Thymus (tissue), 11 donors: ENCODE measurements at regions not wholly inside any gene's neighbourhood (a gene's known extent, or its start where the extent isn't known, plus 50 kb on each side); places are given as distances from the start of the nearest gene placed in this dataset.
"Not testable (repeated sequence)": the region's sequence is repeated elsewhere in the genome, so short reads cannot be mapped to it uniquely, and the experiment has no call there.

Experiments used
- DNase-seq, 9 donors: peaks; one replicate each; pipeline ENCODE4 v3.0.0-alpha.2; 2013; ENCODE audit warnings: low spot score in 9 of 9, low read depth in 6 of 9, missing footprints in 1 of 9
- H3K27ac ChIP-seq, 2 donors: one replicate each; pipeline ENCODE4 v1.5.1; 2013; ENCODE audit warnings: control low read depth in 1 of 2, low read depth in 1 of 2, low read length in 1 of 2, mild to moderate bottlenecking in 1 of 2, moderate library complexity in 1 of 2
- H3K27me3 ChIP-seq, 2 donors: one replicate each; pipeline ENCODE4 v1.5.1; 2013; ENCODE audit warnings: low read length in 1 of 2; ENCODE audit not compliant: control insufficient read depth in 2 of 2, insufficient read depth in 1 of 2
- H3K36me3 ChIP-seq, 2 donors: one replicate each; pipeline ENCODE4 v1.5.1; 2013; ENCODE audit warnings: low read length in 1 of 2, mild to moderate bottlenecking in 1 of 2, moderate library complexity in 1 of 2; ENCODE audit not compliant: control insufficient read depth in 2 of 2, insufficient read depth in 2 of 2
- H3K4me1 ChIP-seq, 2 donors: one replicate each; pipeline ENCODE4 v1.5.1; 2013; ENCODE audit warnings: low read length in 2 of 2; ENCODE audit not compliant: control insufficient read depth in 2 of 2, insufficient read depth in 2 of 2
- H3K4me3 ChIP-seq, 2 donors: one replicate each; pipeline ENCODE4 v1.5.1; 2013; ENCODE audit warnings: low read length in 2 of 2, control low read depth in 1 of 2, mild to moderate bottlenecking in 1 of 2
- H3K9me3 ChIP-seq, 2 donors: one replicate each; pipeline ENCODE4 v1.5.1; 2013; ENCODE audit warnings: low read length in 1 of 2, mild to moderate bottlenecking in 1 of 2; ENCODE audit not compliant: control insufficient read depth in 2 of 2, insufficient read depth in 1 of 2
- WGBS: extraction: QIAGEN DNeasy Blood & Tissue Kit; methylation state at CpG from one replicate; pipeline ENCODE4 v1.1.7; 2013; 5-methylcytosine and 5-hydroxymethylcytosine counted together
- donor health status: healthy.

DNA sequence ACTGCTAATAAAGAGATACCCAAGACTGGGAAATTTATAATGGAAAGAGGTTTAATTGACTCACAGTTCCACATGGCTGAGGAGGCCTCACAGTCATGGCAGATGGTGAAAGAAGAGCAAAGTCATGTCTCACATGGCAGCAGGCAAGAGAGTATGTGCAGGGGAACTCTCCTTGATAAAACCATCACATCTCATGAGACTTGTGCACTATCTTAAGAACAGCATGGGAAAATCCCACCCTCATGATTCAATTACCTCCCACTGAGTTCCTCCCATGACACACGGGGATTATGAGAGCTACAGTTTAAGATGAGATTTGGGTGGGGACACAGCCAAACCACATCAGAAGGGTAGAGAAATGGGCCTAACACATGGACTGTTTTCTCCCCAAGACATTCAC lies 156.3 kb downstream of the CCDC71L start:
- H3K4me3 ChIP-seq = no peak overlapping the region
- no peaks in the 10 kb centered on the region for H3K27me3 ChIP-seq
- no peaks in the 10 kb centered on the region for H3K9me3 ChIP-seq
- H3K27ac ChIP-seq = no peak overlapping the region
- 90% methylated on average over 1 of the region's 1 CpG for WGBS
- DNase-seq = no peak
- H3K4me1 ChIP-seq = peaks cover 0 to 4% of the 10 kb centered on the region in 2 donors
- H3K36me3 ChIP-seq = no peaks in the 10 kb centered on the region

GRCh38 chr7:106504207-106504606 lies 156.8 kb downstream of the CCDC71L start:
- no peak for DNase-seq
- H3K4me3 ChIP-seq = no peak overlapping the region
- WGBS = 95% methylated on average over 3 of the region's 3 CpGs

GRCh38 chr7:106503626-106504025 lies 157.3 kb downstream of the CCDC71L start:
- no peak for DNase-seq
- H3K27ac ChIP-seq = no peak overlapping the region
- H3K9me3 ChIP-seq = no peaks in the 10 kb centered on the region
- H3K36me3 ChIP-seq = no peaks in the 10 kb centered on the region
- WGBS = 97% methylated on average over 3 of the region's 3 CpGs
- H3K27me3 ChIP-seq = no peaks in the 10 kb centered on the region
- H3K4me3 ChIP-seq = no peak overlapping the region
- H3K4me1 ChIP-seq = peaks cover 0 to 4% of the 10 kb centered on the region in 2 donors

More at GRCh38 chr7:106504207-106504606, 156.8 kb downstream of the CCDC71L start:
- H3K4me1 ChIP-seq = peaks cover 0 to 4% of the 10 kb centered on the region in 2 donors
- no peaks in the 10 kb centered on the region for H3K9me3 ChIP-seq
- H3K36me3 ChIP-seq = no peaks in the 10 kb centered on the region
- H3K27me3 ChIP-seq = no peaks in the 10 kb centered on the region
- H3K27ac ChIP-seq = no peak overlapping the region

DNA sequence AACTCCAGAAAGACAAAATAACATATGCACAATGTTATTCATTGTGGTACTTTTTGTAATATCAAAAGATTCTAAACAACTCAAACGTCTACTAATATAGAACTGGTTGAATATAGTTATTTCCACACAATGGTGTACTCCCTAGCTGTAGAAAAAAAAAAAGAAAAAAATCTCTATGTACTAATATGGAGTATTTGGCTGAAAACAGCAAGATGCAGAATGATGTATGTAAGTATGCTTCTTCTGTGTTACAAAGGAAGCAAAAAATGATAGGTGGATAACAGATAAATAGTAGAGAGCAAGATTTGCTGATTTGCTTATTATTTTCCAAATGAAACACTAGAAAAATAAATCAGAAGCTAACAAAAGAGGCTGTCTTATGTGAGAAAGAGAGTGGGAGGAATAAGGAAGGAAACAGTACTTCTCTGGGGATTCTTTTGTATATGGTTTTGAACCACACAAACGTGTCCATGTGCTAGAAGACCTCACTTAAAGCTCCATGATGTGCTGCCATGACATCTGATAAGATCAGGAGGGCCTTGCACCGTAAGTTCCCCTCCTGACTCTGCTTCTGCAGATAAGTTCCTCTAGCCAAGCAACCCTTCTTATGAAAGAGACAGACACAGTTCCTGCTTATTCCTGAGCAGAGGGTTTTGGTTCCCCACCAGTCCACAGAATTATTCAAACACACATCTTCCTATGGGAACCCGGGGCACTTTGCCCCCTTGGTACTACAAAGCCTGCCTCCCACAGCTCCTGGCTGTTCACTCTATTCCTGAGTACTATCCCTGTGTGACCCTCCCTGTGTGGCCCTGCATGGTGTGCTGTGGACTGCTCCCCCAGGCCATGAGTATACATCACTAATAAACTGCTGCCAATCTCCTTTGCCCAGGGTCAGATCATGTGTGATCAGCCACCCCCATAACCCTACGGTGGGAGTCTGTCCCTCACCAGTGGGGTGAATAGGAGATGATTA lies 159.1 kb downstream of the CCDC71L start:
- H3K27ac ChIP-seq = no peak overlapping the region
- H3K27me3 ChIP-seq = no peaks in the 10 kb centered on the region
- H3K4me3 ChIP-seq = no peak overlapping the region
- 51% methylated on average over 5 of the region's 5 CpGs for WGBS
- H3K36me3 ChIP-seq = no peaks in the 10 kb centered on the region
- H3K4me1 ChIP-seq = no peaks in the 10 kb centered on the region
- H3K9me3 ChIP-seq = no peaks in the 10 kb centered on the region
- no peak for DNase-seq

DNA sequence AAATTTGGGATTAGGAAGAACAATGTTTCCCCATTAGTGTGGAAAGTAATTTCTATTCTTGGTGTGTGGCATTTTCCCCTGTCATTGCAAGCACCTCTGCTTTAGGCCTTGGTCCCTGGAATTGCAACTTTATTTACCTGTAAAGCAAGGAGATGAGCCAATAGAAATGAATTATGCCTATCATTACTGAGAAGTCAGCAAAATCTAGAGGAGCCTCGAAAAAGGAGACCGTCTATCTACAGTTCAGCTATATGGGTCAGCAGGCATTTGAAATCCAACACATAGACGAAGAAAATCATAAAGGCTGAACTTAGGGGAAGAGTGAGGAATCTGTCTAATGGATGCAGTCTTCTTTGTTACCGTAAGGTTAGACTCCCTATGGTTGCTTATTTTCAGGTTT lies 161.1 kb downstream of the CCDC71L start:
- H3K27me3 ChIP-seq = no peaks in the 10 kb centered on the region
- WGBS = 98% methylated on average over 4 of the region's 4 CpGs

GRCh38 chr7:106498005-106498404 lies 163.0 kb downstream of the CCDC71L start:
- H3K27ac ChIP-seq, H3K4me1 ChIP-seq, H3K4me3 ChIP-seq, H3K9me3 ChIP-seq, H3K36me3 ChIP-seq, H3K27me3 ChIP-seq, DNase-seq: not testable (repeated sequence)
- WGBS = 94% methylated on average over 2 of the region's 2 CpGs

More for the DNA sequence above, 161.1 kb downstream of the CCDC71L start:
- Histone ChIP-seq H3K4me1 (no peaks in the 10 kb centered on the region), H3K36me3 (no peaks in the 10 kb centered on the region), H3K9me3 (no peaks in the 10 kb centered on the region), H3K27ac (no peak overlapping the region), H3K4me3 (no peak overlapping the region)
- DNase-seq = no peak

- 90% methylated on average over 9 of the region's 9 CpGs for WGBS
- H3K36me3 ChIP-seq = no peaks in the 10 kb centered on the region
- no peaks in the 10 kb centered on the region for H3K27me3 ChIP-seq
- H3K4me3 ChIP-seq = no peak overlapping the region
- H3K9me3 ChIP-seq = peaks cover 0 to 3% of the 10 kb centered on the region in 2 donors
- H3K27ac ChIP-seq = no peak overlapping the region
- no peaks in the 10 kb centered on the region for H3K4me1 ChIP-seq
- no peak for DNase-seq
These were observed 167.8 kb downstream of the CCDC71L start for GRCh38 chr7:106493041-106493731.

GRCh38 chr7:106488465-106488864 lies 172.5 kb downstream of the CCDC71L start:
- DNase-seq = no peak
- Histone ChIP-seq H3K4me1 (no peaks in the 10 kb centered on the region), H3K4me3 (no peak overlapping the region), H3K9me3 (peaks cover 0 to 3% of the 10 kb centered on the region in 2 donors), H3K36me3 (no peaks in the 10 kb centered on the region), H3K27ac (no peak overlapping the region), H3K27me3 (no peaks in the 10 kb centered on the region)
- 79% methylated on average over 5 of the region's 5 CpGs for WGBS

DNA sequence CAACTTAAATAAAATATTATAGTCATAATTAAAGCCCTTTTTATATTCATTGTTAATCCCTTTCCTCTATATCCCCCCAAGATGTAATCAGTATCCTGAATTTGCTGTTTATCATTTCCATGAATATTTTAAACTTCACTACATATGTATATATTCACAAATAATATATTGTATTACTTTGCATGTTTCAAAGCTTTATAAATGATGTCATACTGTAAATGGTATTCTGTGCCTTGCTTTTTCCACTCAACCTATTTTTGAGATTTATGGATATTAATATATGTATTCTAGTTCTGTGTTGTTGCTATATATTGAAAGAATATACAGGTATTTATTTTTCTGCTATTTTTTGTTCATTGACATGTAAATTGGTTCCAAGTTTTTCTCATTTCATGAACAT lies 173.1 kb downstream of the CCDC71L start:
- H3K27ac ChIP-seq = no peak overlapping the region
- peaks cover 0 to 3% of the 10 kb centered on the region in 2 donors for H3K9me3 ChIP-seq
- no peak overlapping the region for H3K4me3 ChIP-seq
- H3K36me3 ChIP-seq = no peaks in the 10 kb centered on the region
- DNase-seq = no peak
- no peaks in the 10 kb centered on the region for H3K27me3 ChIP-seq
- H3K4me1 ChIP-seq = no peaks in the 10 kb centered on the region
